ENCODE measurements at regions not wholly inside any gene's neighbourhood (a gene's known extent, or its start where the extent isn't known, plus 50 kb on each side); places are given as distances from the start of the nearest gene placed in this dataset.

DNA sequence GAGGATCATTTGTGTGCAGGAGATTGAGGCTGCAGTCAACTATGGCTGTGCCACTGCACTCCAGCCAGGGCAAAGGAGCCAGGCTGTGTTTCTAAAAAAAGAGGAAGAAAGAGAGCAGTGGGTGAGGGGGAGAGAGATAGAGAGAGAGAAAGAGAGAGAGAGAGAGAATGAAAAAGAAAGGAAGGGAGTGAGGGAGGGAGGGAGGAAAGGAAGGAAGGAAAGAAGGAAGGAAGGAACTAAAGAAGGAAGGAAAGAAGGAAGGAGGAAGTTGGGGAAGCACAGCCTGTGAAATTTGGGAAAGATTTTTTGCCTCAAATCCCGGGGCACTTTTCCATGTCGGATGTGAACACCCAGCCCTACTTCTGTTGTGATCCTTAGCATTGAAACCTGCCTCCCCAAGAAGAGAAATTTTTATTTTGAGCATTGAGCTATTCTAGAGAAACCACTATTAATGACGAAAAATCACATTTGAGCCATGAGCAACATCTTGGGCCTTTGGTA lies 57.8 kb downstream of the FOXA2 start:
- no peaks in the 10 kb centered on the region; a peak in 2 of 5 replicates for H3K4me1 ChIP-seq (replicated peaks in 1 of 2; ENCODE audit: control insufficient read depth in 2 of 2, insufficient read depth in 2 of 2, low read length in 2 of 2)
- ChIA-PET POLR2A (no interaction called here), CTCF (ENCODE audit: low intra/inter-chr PET ratio) (no interaction called here)
- H3K36me3 ChIP-seq (ENCODE audit: control insufficient read depth, insufficient read depth, low read length) = no peaks in the 10 kb centered on the region
- BruUV-seq (replicated peaks) = no TSS peak
- H3K9me3 ChIP-seq (replicated peaks; ENCODE audit: control insufficient read depth, insufficient read depth, low read depth, low read length) = no peaks in the 10 kb centered on the region
- ATAC-seq (no peak), FAIRE-seq (no peak), DNase-seq (ENCODE audit: extremely low read depth in 1 of 4, low spot score in 3 of 4) (no peak)
- no peaks in the 10 kb centered on the region for H3K79me2 ChIP-seq (ENCODE audit: control insufficient read depth, insufficient read depth, low read length)
- no peak for TF ChIP-seq SRSF3 (IDR thresholded peaks at IDR 0.05; ENCODE audit: insufficient read depth, low read length)
- TF ChIP-seq SRSF9 (IDR thresholded peaks at IDR 0.05; ENCODE audit: borderline replicate concordance, low read depth, low read length) = no peak
- no peak for TF ChIP-seq CEBPB (tag; IDR thresholded peaks at IDR 0.05)
- no peak for TF ChIP-seq PTRF (tag; IDR thresholded peaks at IDR 0.05)
- TF ChIP-seq HLTF (IDR thresholded peaks at IDR 0.05) = no peak
- TF ChIP-seq ESRRB (CRISPR knock-in tag; IDR thresholded peaks at IDR 0.05; ENCODE audit: borderline replicate concordance) = no peak
- no peak for TF ChIP-seq LARP7 (IDR thresholded peaks at IDR 0.05)
- no peak for TF ChIP-seq EHMT2 (IDR thresholded peaks at IDR 0.05)
- no peak for TF ChIP-seq ZNF12 (CRISPR knock-in tag; IDR thresholded peaks at IDR 0.05)
- TF ChIP-seq ZKSCAN1 (IDR thresholded peaks at IDR 0.05; ENCODE audit: low read depth, low read length) = no peak
- no peak for TF ChIP-seq XRCC5 (IDR thresholded peaks at IDR 0.05; ENCODE audit: low read depth, low read length)
- no peak for TF ChIP-seq ZKSCAN8 (CRISPR knock-in tag; IDR thresholded peaks at IDR 0.05)
- no peak for TF ChIP-seq FIP1L1 (IDR thresholded peaks at IDR 0.05; ENCODE audit: low read depth, low read length, poor library complexity, severe bottlenecking)
- TF ChIP-seq NFYB (IDR thresholded peaks at IDR 0.05; ENCODE audit: extremely low read depth, insufficient read length) = no peak
- no peak for TF ChIP-seq MTF1 (CRISPR knock-in tag; IDR thresholded peaks at IDR 0.05; ENCODE audit: borderline replicate concordance)
- TF ChIP-seq TRIM28 (IDR thresholded peaks at IDR 0.05) = no peak
- TF ChIP-seq, protein P1, sequence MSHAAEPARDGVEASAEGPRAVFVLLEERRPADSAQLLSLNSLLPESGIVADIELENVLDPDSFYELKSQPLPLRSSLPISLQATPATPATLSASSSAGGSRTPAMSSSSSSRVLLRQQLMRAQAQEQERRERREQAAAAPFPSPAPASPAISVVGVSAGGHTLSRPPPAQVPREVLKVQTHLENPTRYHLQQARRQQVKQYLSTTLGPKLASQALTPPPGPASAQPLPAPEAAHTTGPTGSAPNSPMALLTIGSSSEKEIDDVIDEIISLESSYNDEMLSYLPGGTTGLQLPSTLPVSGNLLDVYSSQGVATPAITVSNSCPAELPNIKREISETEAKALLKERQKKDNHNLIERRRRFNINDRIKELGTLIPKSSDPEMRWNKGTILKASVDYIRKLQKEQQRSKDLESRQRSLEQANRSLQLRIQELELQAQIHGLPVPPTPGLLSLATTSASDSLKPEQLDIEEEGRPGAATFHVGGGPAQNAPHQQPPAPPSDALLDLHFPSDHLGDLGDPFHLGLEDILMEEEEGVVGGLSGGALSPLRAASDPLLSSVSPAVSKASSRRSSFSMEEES (CRISPR knock-in tag; IDR thresholded peaks at IDR 0.05) = no peak
- TF ChIP-seq, protein P2, sequence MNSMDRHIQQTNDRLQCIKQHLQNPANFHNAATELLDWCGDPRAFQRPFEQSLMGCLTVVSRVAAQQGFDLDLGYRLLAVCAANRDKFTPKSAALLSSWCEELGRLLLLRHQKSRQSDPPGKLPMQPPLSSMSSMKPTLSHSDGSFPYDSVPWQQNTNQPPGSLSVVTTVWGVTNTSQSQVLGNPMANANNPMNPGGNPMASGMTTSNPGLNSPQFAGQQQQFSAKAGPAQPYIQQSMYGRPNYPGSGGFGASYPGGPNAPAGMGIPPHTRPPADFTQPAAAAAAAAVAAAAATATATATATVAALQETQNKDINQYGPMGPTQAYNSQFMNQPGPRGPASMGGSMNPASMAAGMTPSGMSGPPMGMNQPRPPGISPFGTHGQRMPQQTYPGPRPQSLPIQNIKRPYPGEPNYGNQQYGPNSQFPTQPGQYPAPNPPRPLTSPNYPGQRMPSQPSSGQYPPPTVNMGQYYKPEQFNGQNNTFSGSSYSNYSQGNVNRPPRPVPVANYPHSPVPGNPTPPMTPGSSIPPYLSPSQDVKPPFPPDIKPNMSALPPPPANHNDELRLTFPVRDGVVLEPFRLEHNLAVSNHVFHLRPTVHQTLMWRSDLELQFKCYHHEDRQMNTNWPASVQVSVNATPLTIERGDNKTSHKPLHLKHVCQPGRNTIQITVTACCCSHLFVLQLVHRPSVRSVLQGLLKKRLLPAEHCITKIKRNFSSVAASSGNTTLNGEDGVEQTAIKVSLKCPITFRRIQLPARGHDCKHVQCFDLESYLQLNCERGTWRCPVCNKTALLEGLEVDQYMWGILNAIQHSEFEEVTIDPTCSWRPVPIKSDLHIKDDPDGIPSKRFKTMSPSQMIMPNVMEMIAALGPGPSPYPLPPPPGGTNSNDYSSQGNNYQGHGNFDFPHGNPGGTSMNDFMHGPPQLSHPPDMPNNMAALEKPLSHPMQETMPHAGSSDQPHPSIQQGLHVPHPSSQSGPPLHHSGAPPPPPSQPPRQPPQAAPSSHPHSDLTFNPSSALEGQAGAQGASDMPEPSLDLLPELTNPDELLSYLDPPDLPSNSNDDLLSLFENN (IDR thresholded peaks at IDR 0.05; ENCODE audit: low read depth in 2 of 2, low read length in 2 of 2) = no peak
- in situ Hi-C loops (cut with MboI) = no loop called here
- H3K27ac ChIP-seq (ENCODE audit: extremely low read depth, low read depth, low read length) = no peak overlapping the region
- no peaks in the 10 kb centered on the region for H4K20me1 ChIP-seq (replicated peaks; ENCODE audit: control insufficient read depth, insufficient read depth, low read length)
- no peak overlapping the region for H3K4me3 ChIP-seq
- peaks cover 0 to 4% of the 10 kb centered on the region in 2 experiments; a peak in 1 of 5 replicates for H3K27me3 ChIP-seq (ENCODE audit: control insufficient read depth in 2 of 2, insufficient read depth in 2 of 2, low read length in 2 of 2)
- H3K9me1 ChIP-seq (ENCODE audit: control insufficient read depth, insufficient read depth, low read length) = no peaks in the 10 kb centered on the region
- no peak overlapping the region for H3K9ac ChIP-seq (ENCODE audit: insufficient read depth in 1 of 2, low read depth in 2 of 2, low read length in 2 of 2)
- WGBS (ENCODE audit: insufficient coverage, low coverage, missing lambda C conversion rate) = 3% methylated on average over 3 of the region's 3 CpGs
- intact Hi-C loops (cut with micrococcal nuclease) = loop anchor here (10.0 kb wide), 1 partner anchor 58 kb away; the partner anchor contains the start of gene FOXA2
- no peak overlapping the region for H3K4me2 ChIP-seq (ENCODE audit: insufficient read depth, low read length)
- no peak overlapping the region for H2AFZ ChIP-seq (ENCODE audit: low read depth, low read length)

Data from K562 (cell line).